ENCODE measurements at regions not wholly inside any gene's neighbourhood (a gene's known extent, or its start where the extent isn't known, plus 50 kb on each side); places are given as distances from the start of the nearest gene placed in this dataset.

DNA sequence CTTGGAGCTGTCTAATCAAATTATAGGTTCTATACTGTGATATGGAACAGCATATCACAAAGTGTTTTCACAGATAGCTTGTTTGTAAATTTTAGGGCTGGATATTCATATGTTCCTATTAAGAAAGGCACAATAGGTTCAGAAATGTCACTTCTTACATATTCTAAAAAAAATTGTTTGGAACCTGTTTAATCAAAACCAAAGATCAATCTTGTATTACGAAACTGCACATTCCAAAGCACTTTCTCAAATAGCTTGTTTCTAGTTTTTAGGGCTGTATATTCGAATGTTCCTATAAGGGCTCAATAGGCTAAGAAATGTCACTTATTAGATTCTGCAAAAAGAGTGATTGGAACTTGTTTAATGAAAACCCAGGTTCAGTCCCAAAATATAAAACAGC is 67.4 kb upstream of the OSBPL11 start:
- no peak overlapping the region for H3K23ac ChIP-seq (ENCODE audit: low read length)
- H2BK5ac ChIP-seq (ENCODE audit: low read length) = no peak overlapping the region
- WGBS (ENCODE audit: extremely low coverage, insufficient coverage, low lambda C conversion rate) = no CpG with 5 or more reads among the region's 2 CpGs
- no peak overlapping the region for H3K27ac ChIP-seq (ENCODE audit: low read depth, low read length)
- H2AK5ac ChIP-seq (ENCODE audit: low read length) = no peak overlapping the region
- no peak overlapping the region for H4K5ac ChIP-seq (ENCODE audit: low read length)
- H3K4me2 ChIP-seq (ENCODE audit: low read length) = no peak overlapping the region
- H3K4me3 ChIP-seq (ENCODE audit: low read length) = no peak overlapping the region
- no peak overlapping the region for H2BK15ac ChIP-seq (replicated peaks; ENCODE audit: low read depth)
- H3K56ac ChIP-seq (ENCODE audit: low read length) = no peak overlapping the region
- H3K4me1 ChIP-seq (ENCODE audit: control insufficient read depth, low read depth, low read length) = no peaks in the 10 kb centered on the region
- H3K9ac ChIP-seq (ENCODE audit: low read length) = no peak overlapping the region
- no peaks in the 10 kb centered on the region for H3K79me1 ChIP-seq (ENCODE audit: low read length)
- DNase-seq = no peak
- H3K4ac ChIP-seq (ENCODE audit: low read depth, low read length) = no peak overlapping the region
- H2BK120ac ChIP-seq (ENCODE audit: low read depth, low read length) = no peak overlapping the region
- no peak overlapping the region for H4K8ac ChIP-seq (ENCODE audit: low read depth, low read length)
- H3K79me2 ChIP-seq (ENCODE audit: control insufficient read depth, insufficient read depth, low read length) = no peaks in the 10 kb centered on the region
- H3K36me3 ChIP-seq (ENCODE audit: control insufficient read depth, insufficient read depth, low read length) = no peaks in the 10 kb centered on the region
- H3K27me3 ChIP-seq (ENCODE audit: insufficient read depth, low read length, poor library complexity) = no peaks in the 10 kb centered on the region
- H3K18ac ChIP-seq (ENCODE audit: low read length) = no peak overlapping the region

DNA sequence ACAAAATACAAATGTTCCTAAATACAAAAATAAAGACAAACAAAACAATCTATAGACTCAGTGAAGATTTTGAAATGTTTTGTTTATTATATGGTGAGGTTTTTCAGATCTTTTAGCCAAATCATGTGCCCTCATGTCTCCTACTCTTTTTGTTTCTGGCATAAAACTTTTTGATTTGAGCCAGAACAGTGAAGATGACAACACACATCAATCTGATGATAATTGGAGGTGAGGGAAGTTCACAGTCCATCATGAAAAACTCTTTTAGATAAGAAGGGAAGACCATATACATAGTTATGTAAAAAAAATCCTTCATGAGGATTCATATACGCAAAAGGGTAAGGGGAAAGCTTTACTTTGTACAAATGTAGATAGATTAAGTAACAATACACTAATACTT is 75.1 kb upstream of the OSBPL11 start:
- WGBS (ENCODE audit: extremely low coverage, insufficient coverage, low lambda C conversion rate) = no CpG with 5 or more reads among the region's 1 CpG
- H3K27me3 ChIP-seq (ENCODE audit: insufficient read depth, low read length, poor library complexity) = no peaks in the 10 kb centered on the region
- no peak overlapping the region for H3K4ac ChIP-seq (ENCODE audit: low read depth, low read length)
- H3K79me2 ChIP-seq (ENCODE audit: control insufficient read depth, insufficient read depth, low read length) = no peaks in the 10 kb centered on the region
- H3K9ac ChIP-seq (ENCODE audit: low read length) = no peak overlapping the region
- H3K56ac ChIP-seq (ENCODE audit: low read length) = no peak overlapping the region
- H4K5ac ChIP-seq (ENCODE audit: low read length) = no peak overlapping the region
- H3K18ac ChIP-seq (ENCODE audit: low read length) = no peak overlapping the region
- H3K27ac ChIP-seq (ENCODE audit: low read depth, low read length) = no peak overlapping the region
- no peak overlapping the region for H3K4me2 ChIP-seq (ENCODE audit: low read length)
- H2BK5ac ChIP-seq (ENCODE audit: low read length) = no peak overlapping the region
- H3K79me1 ChIP-seq (ENCODE audit: low read length) = no peaks in the 10 kb centered on the region
- no peak overlapping the region for H3K4me3 ChIP-seq (ENCODE audit: low read length)
- no peaks in the 10 kb centered on the region for H3K36me3 ChIP-seq (ENCODE audit: control insufficient read depth, insufficient read depth, low read length)
- no peak overlapping the region for H2BK15ac ChIP-seq (replicated peaks; ENCODE audit: low read depth)
- H2AK5ac ChIP-seq (ENCODE audit: low read length) = no peak overlapping the region
- no peaks in the 10 kb centered on the region for H3K4me1 ChIP-seq (ENCODE audit: control insufficient read depth, low read depth, low read length)
- no peak for DNase-seq
- no peak overlapping the region for H2BK120ac ChIP-seq (ENCODE audit: low read depth, low read length)
- H3K23ac ChIP-seq (ENCODE audit: low read length) = no peak overlapping the region
- no peak overlapping the region for H4K8ac ChIP-seq (ENCODE audit: low read depth, low read length)

DNA sequence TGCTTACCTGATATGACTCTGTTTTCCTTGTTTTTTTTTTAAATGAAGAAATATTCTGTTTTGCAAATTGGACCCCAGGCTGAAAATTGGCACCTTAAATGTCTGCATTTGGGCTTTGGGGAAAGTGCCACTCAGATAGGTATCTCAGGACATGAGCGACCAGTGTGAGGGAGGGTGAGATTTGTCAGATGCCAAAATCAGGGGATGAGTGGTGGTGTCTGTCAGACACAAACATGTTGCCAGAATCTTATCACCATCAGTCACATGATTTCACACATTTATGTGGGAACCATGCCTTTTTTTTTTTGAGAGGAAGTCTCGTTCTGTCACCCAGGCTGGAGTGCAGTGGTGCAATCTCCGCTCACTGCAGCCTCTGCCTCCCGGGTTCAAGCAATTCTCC is 75.6 kb upstream of the OSBPL11 start:
- no peak overlapping the region for H3K23ac ChIP-seq (ENCODE audit: low read length)
- H3K4me3 ChIP-seq (ENCODE audit: low read length) = no peak overlapping the region
- H3K18ac ChIP-seq (ENCODE audit: low read length) = no peak overlapping the region
- no peaks in the 10 kb centered on the region for H3K4me1 ChIP-seq (ENCODE audit: control insufficient read depth, low read depth, low read length)
- no peak overlapping the region for H3K9ac ChIP-seq (ENCODE audit: low read length)
- H3K27me3 ChIP-seq (ENCODE audit: insufficient read depth, low read length, poor library complexity) = no peaks in the 10 kb centered on the region
- no peak overlapping the region for H4K8ac ChIP-seq (ENCODE audit: low read depth, low read length)
- WGBS (ENCODE audit: extremely low coverage, insufficient coverage, low lambda C conversion rate) = no CpG with 5 or more reads among the region's 4 CpGs
- no peaks in the 10 kb centered on the region for H3K79me2 ChIP-seq (ENCODE audit: control insufficient read depth, insufficient read depth, low read length)
- H3K27ac ChIP-seq (ENCODE audit: low read depth, low read length) = no peak overlapping the region
- H3K36me3 ChIP-seq (ENCODE audit: control insufficient read depth, insufficient read depth, low read length) = no peaks in the 10 kb centered on the region
- no peak overlapping the region for H3K4me2 ChIP-seq (ENCODE audit: low read length)
- no peak overlapping the region for H4K5ac ChIP-seq (ENCODE audit: low read length)
- no peak for DNase-seq
- H2BK15ac ChIP-seq (replicated peaks; ENCODE audit: low read depth) = no peak overlapping the region
- H2BK5ac ChIP-seq (ENCODE audit: low read length) = no peak overlapping the region
- no peak overlapping the region for H2BK120ac ChIP-seq (ENCODE audit: low read depth, low read length)
- no peaks in the 10 kb centered on the region for H3K79me1 ChIP-seq (ENCODE audit: low read length)
- H3K56ac ChIP-seq (ENCODE audit: low read length) = no peak overlapping the region
- H3K4ac ChIP-seq (ENCODE audit: low read depth, low read length) = no peak overlapping the region
- H2AK5ac ChIP-seq (ENCODE audit: low read length) = no peak overlapping the region

DNA sequence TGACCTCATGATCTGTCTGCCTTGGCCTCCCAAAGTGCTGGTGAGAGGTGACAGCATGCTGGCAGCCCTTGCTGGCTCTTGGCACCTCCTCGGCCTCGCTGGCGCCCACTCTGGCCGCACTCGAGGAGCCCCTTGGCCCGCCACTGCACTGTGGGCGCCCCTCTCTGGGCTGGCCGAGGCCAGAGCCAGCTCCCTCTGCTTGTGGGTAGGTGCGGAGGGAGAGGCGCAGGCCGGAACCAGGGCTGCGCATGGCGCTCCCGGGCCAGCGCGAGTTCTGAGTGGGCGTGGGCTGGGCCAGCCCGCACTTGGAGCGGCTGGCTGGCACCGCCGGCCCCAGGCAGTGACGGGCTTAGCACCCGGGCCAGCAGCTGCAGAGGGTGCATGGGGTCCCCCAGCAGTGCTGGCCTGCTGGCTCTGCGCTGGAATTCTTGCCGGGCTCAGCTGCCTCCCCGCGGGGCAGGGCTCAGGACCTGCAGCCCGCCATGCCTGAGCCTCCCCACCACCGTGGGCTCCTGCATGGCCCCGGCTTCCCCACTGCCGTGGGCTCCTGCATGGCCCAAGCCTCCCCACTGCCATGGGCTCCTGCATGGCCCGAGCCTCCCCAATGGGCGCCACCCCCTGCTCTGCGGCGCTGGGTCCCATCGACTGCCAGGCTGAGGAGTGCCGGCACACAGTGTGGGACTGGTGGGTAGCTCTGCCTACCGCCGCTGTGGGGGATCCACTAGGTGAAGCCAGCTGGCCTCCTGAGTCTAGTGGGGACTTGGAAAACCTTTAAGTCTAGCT is 76.4 kb upstream of the OSBPL11 start:
- Histone ChIP-seq H2BK15ac (replicated peaks; ENCODE audit: low read depth) (no peak overlapping the region), H3K4me1 (ENCODE audit: control insufficient read depth, low read depth, low read length) (no peaks in the 10 kb centered on the region), H4K5ac (ENCODE audit: low read length) (no peak overlapping the region), H3K9ac (ENCODE audit: low read length) (no peak overlapping the region), H3K27ac (ENCODE audit: low read depth, low read length) (no peak overlapping the region), H3K23ac (ENCODE audit: low read length) (no peak overlapping the region), H3K79me2 (ENCODE audit: control insufficient read depth, insufficient read depth, low read length) (no peaks in the 10 kb centered on the region), H3K4ac (ENCODE audit: low read depth, low read length) (no peak overlapping the region), H3K79me1 (ENCODE audit: low read length) (no peaks in the 10 kb centered on the region), H3K56ac (ENCODE audit: low read length) (no peak overlapping the region), H3K4me3 (ENCODE audit: low read length) (no peak overlapping the region), H3K27me3 (ENCODE audit: insufficient read depth, low read length, poor library complexity) (no peaks in the 10 kb centered on the region), H3K4me2 (ENCODE audit: low read length) (no peak overlapping the region), H2AK5ac (ENCODE audit: low read length) (no peak overlapping the region), H2BK120ac (ENCODE audit: low read depth, low read length) (no peak overlapping the region), H4K8ac (ENCODE audit: low read depth, low read length) (no peak overlapping the region), H2BK5ac (ENCODE audit: low read length) (no peak overlapping the region), H3K18ac (ENCODE audit: low read length) (no peak overlapping the region), H3K36me3 (ENCODE audit: control insufficient read depth, insufficient read depth, low read length) (no peaks in the 10 kb centered on the region)
- no CpG with 5 or more reads among the region's 39 CpGs for WGBS (ENCODE audit: extremely low coverage, insufficient coverage, low lambda C conversion rate)
- DNase-seq = no peak

DNA sequence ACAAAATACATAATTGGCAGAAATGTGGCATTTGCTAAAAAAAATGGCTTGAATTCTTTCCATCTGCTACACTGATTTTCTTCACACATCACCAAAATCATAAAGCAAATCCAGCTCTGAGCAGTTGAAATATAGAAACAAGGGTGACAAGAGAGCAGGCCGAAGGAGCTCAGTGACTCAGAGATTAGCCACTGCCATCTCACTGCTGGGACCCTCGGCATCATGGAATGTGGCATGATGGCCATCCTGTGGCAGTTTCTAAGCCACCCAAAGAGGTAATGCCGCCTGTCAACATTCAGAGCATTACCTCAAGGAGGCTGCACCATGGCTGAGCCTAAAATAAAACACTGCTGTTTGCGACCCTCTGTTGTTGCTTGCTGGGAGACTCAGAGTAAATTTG is 80.5 kb upstream of the OSBPL11 start:
- no peak overlapping the region for H4K5ac ChIP-seq (ENCODE audit: low read length)
- H3K23ac ChIP-seq (ENCODE audit: low read length) = no peak overlapping the region
- no peak overlapping the region for H2BK5ac ChIP-seq (ENCODE audit: low read length)
- H2BK15ac ChIP-seq (replicated peaks; ENCODE audit: low read depth) = no peak overlapping the region
- no peak overlapping the region for H4K8ac ChIP-seq (ENCODE audit: low read depth, low read length)
- peak; percentile 17 for DNase-seq
- H3K27me3 ChIP-seq (ENCODE audit: insufficient read depth, low read length, poor library complexity) = no peaks in the 10 kb centered on the region
- no peak overlapping the region for H3K4me3 ChIP-seq (ENCODE audit: low read length)
- no peak overlapping the region for H3K9ac ChIP-seq (ENCODE audit: low read length)
- H2BK120ac ChIP-seq (ENCODE audit: low read depth, low read length) = no peak overlapping the region
- H3K79me2 ChIP-seq (ENCODE audit: control insufficient read depth, insufficient read depth, low read length) = no peaks in the 10 kb centered on the region
- no peak overlapping the region for H3K27ac ChIP-seq (ENCODE audit: low read depth, low read length)
- WGBS (ENCODE audit: extremely low coverage, insufficient coverage, low lambda C conversion rate) = no CpG with 5 or more reads among the region's 4 CpGs
- no peak overlapping the region for H3K18ac ChIP-seq (ENCODE audit: low read length)
- H3K4me1 ChIP-seq (ENCODE audit: control insufficient read depth, low read depth, low read length) = no peaks in the 10 kb centered on the region
- no peak overlapping the region for H3K56ac ChIP-seq (ENCODE audit: low read length)
- no peak overlapping the region for H3K4ac ChIP-seq (ENCODE audit: low read depth, low read length)
- no peaks in the 10 kb centered on the region for H3K79me1 ChIP-seq (ENCODE audit: low read length)
- H3K36me3 ChIP-seq (ENCODE audit: control insufficient read depth, insufficient read depth, low read length) = no peaks in the 10 kb centered on the region
- H2AK5ac ChIP-seq (ENCODE audit: low read length) = no peak overlapping the region
- H3K4me2 ChIP-seq (ENCODE audit: low read length) = no peak overlapping the region

DNA sequence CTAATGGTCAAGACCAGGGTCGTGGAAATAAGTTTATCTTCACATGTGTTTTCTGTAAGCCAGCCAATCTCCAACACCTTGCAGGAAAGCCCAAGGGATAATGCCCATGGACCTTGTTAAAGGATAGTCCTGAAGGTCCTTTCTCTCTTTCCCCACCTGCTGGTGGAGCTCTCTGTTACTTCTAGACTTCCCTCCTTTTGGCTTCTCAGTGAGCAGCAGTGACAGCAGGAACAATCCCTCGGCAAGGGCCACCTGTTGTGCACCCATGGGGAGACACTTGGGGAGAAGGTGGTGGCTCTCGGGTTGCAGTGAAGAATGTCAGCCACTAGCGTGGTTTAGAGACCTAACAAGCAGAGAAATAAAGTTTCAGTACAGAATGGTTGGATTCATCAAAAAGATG is 84.0 kb upstream of the OSBPL11 start:
- H4K8ac ChIP-seq (ENCODE audit: low read depth, low read length) = no peak overlapping the region
- H3K27me3 ChIP-seq (ENCODE audit: insufficient read depth, low read length, poor library complexity) = no peaks in the 10 kb centered on the region
- no peak overlapping the region for H3K4me2 ChIP-seq (ENCODE audit: low read length)
- DNase-seq = peak; percentile 48
- no peak overlapping the region for H3K4me3 ChIP-seq (ENCODE audit: low read length)
- no peak overlapping the region for H4K5ac ChIP-seq (ENCODE audit: low read length)
- no peak overlapping the region for H2BK120ac ChIP-seq (ENCODE audit: low read depth, low read length)
- H3K79me1 ChIP-seq (ENCODE audit: low read length) = no peaks in the 10 kb centered on the region
- no peak overlapping the region for H3K18ac ChIP-seq (ENCODE audit: low read length)
- H3K4ac ChIP-seq (ENCODE audit: low read depth, low read length) = no peak overlapping the region
- no peak overlapping the region for H3K56ac ChIP-seq (ENCODE audit: low read length)
- no peak overlapping the region for H3K9ac ChIP-seq (ENCODE audit: low read length)
- no peaks in the 10 kb centered on the region for H3K79me2 ChIP-seq (ENCODE audit: control insufficient read depth, insufficient read depth, low read length)
- no peak overlapping the region for H2BK5ac ChIP-seq (ENCODE audit: low read length)
- H3K4me1 ChIP-seq (ENCODE audit: control insufficient read depth, low read depth, low read length) = no peaks in the 10 kb centered on the region
- no peak overlapping the region for H3K23ac ChIP-seq (ENCODE audit: low read length)
- H2AK5ac ChIP-seq (ENCODE audit: low read length) = no peak overlapping the region
- no peaks in the 10 kb centered on the region for H3K36me3 ChIP-seq (ENCODE audit: control insufficient read depth, insufficient read depth, low read length)
- no peak overlapping the region for H3K27ac ChIP-seq (ENCODE audit: low read depth, low read length)
- H2BK15ac ChIP-seq (replicated peaks; ENCODE audit: low read depth) = no peak overlapping the region
- WGBS (ENCODE audit: extremely low coverage, insufficient coverage, low lambda C conversion rate) = no CpG with 5 or more reads among the region's 4 CpGs

All from mesendoderm (in vitro differentiated cells).